HUES6 (cell line): ENCODE measurements at regions not wholly inside any gene's neighbourhood (a gene's known extent, or its start where the extent isn't known, plus 50 kb on each side); places are given as distances from the start of the nearest gene placed in this dataset.
"Not testable (repeated sequence)": the region's sequence is repeated elsewhere in the genome, so short reads cannot be mapped to it uniquely, and the experiment has no call there.

Experiments
- H3K27ac ChIP-seq: 2 replicates; pipeline ENCODE4 v1.7.0; 2013; ENCODE audit warnings: low read depth, mild to moderate bottlenecking, low read length, inconsistent platforms
- H3K27me3 ChIP-seq: 2 replicates; pipeline ENCODE4 v1.6.1; 2013; ENCODE audit warnings: low read length; ENCODE audit not compliant: control insufficient read depth, insufficient read depth
- H3K36me3 ChIP-seq: 2 replicates; pipeline ENCODE4 v1.6.1; 2013; ENCODE audit warnings: low read length; ENCODE audit not compliant: control insufficient read depth, insufficient read depth
- H3K4me1 ChIP-seq: 2 replicates; pipeline ENCODE4 v1.6.1; 2013; ENCODE audit warnings: low read length; ENCODE audit not compliant: control insufficient read depth, insufficient read depth
- H3K4me3 ChIP-seq: 2 replicates; pipeline ENCODE4 v1.5.1; 2013; ENCODE audit warnings: low read depth, low read length
- H3K9ac ChIP-seq: one replicate; pipeline ENCODE4 v1.6.1; 2013; ENCODE audit warnings: mild to moderate bottlenecking, low read length
- H3K9me3 ChIP-seq: 2 replicates; pipeline ENCODE4 v1.6.1; 2013; ENCODE audit warnings: low read depth, low read length; ENCODE audit not compliant: control insufficient read depth, insufficient read depth

GRCh38 chr4:186805020-186805820 is 81.6 kb upstream of the FAT1 start:
- H3K4me1 ChIP-seq = peaks cover 3% of the 10 kb centered on the region; the same call in 1 of the 2 replicates
- H3K27me3 ChIP-seq = no peaks in the 10 kb centered on the region
- H3K27ac ChIP-seq = no peak overlapping the region
- H3K9me3 ChIP-seq = no peaks in the 10 kb centered on the region
- no peaks in the 10 kb centered on the region for H3K36me3 ChIP-seq
- H3K4me3 ChIP-seq = no peak overlapping the region
- H3K9ac ChIP-seq = no peak overlapping the region

- H3K27me3 ChIP-seq, H3K27ac ChIP-seq, H3K4me3 ChIP-seq, H3K36me3 ChIP-seq, H3K9me3 ChIP-seq, H3K9ac ChIP-seq, H3K4me1 ChIP-seq: not testable (repeated sequence)
These were observed 82.3 kb upstream of the FAT1 start for GRCh38 chr4:186805917-186806316.

GRCh38 chr4:186806679-186807421 is 83.2 kb upstream of the FAT1 start:
- H3K4me1 ChIP-seq = peaks cover 3% of the 10 kb centered on the region; the same call in 1 of the 2 replicates
- no peak overlapping the region for H3K4me3 ChIP-seq
- peaks cover 3% of the 10 kb centered on the region; the same call in 1 of the 2 replicates for H3K9me3 ChIP-seq

GRCh38 chr4:186807808-186808629 is 84.4 kb upstream of the FAT1 start:
- Histone ChIP-seq H3K36me3 (no peaks in the 10 kb centered on the region), H3K4me1 (peaks cover 3% of the 10 kb centered on the region; the same call in 1 of the 2 replicates), H3K4me3 (no peak overlapping the region), H3K9ac (no peak overlapping the region), H3K27me3 (no peaks in the 10 kb centered on the region), H3K27ac (no peak overlapping the region), H3K9me3 (peaks cover 8% of the 10 kb centered on the region)

More at GRCh38 chr4:186806679-186807421, 83.2 kb upstream of the FAT1 start:
- Histone ChIP-seq H3K27me3 (no peaks in the 10 kb centered on the region), H3K9ac (no peak overlapping the region), H3K36me3 (no peaks in the 10 kb centered on the region), H3K27ac (no peak overlapping the region)

GRCh38 chr4:186808630-186809018 is 85.0 kb upstream of the FAT1 start:
- no peaks in the 10 kb centered on the region for H3K36me3 ChIP-seq
- H3K27me3 ChIP-seq = no peaks in the 10 kb centered on the region
- H3K9ac ChIP-seq = no peak overlapping the region
- no peak overlapping the region for H3K4me3 ChIP-seq
- no peak overlapping the region for H3K27ac ChIP-seq
- H3K4me1 ChIP-seq = peaks cover 3% of the 10 kb centered on the region; the same call in 1 of the 2 replicates
- H3K9me3 ChIP-seq = peaks cover 8% of the 10 kb centered on the region

- no peak overlapping the region for H3K27ac ChIP-seq
- no peaks in the 10 kb centered on the region for H3K36me3 ChIP-seq
- peaks cover 3% of the 10 kb centered on the region; the same call in 1 of the 2 replicates for H3K4me1 ChIP-seq
- H3K27me3 ChIP-seq = no peaks in the 10 kb centered on the region
- no peak overlapping the region for H3K9ac ChIP-seq
- no peak overlapping the region for H3K4me3 ChIP-seq
- peaks cover 8% of the 10 kb centered on the region for H3K9me3 ChIP-seq
These were observed 85.4 kb upstream of the FAT1 start for GRCh38 chr4:186809070-186809469.

GRCh38 chr4:186810613-186811150 is 87.0 kb upstream of the FAT1 start:
- Histone ChIP-seq H3K27me3 (no peaks in the 10 kb centered on the region), H3K27ac (no peak overlapping the region), H3K4me3 (no peak overlapping the region), H3K36me3 (no peaks in the 10 kb centered on the region), H3K9me3 (peaks cover 8% of the 10 kb centered on the region), H3K9ac (no peak overlapping the region), H3K4me1 (peaks cover 3% of the 10 kb centered on the region; the same call in 1 of the 2 replicates)

GRCh38 chr4:186812592-186812991 is 88.9 kb upstream of the FAT1 start:
- no peak overlapping the region for H3K9ac ChIP-seq
- H3K27ac ChIP-seq = no peak overlapping the region
- peaks cover 8% of the 10 kb centered on the region for H3K9me3 ChIP-seq
- no peaks in the 10 kb centered on the region for H3K27me3 ChIP-seq
- no peaks in the 10 kb centered on the region for H3K36me3 ChIP-seq
- H3K4me3 ChIP-seq = no peak overlapping the region
- no peaks in the 10 kb centered on the region for H3K4me1 ChIP-seq

GRCh38 chr4:186813377-186814068 is 89.9 kb upstream of the FAT1 start:
- Histone ChIP-seq H3K9ac (no peak overlapping the region), H3K9me3 (peaks cover 8% of the 10 kb centered on the region), H3K27me3 (no peaks in the 10 kb centered on the region), H3K4me3 (no peak overlapping the region), H3K4me1 (no peaks in the 10 kb centered on the region), H3K27ac (no peak overlapping the region), H3K36me3 (no peaks in the 10 kb centered on the region)

GRCh38 chr4:186814535-186815070 is 90.9 kb upstream of the FAT1 start:
- Histone ChIP-seq H3K4me3 (no peak overlapping the region), H3K4me1 (no peaks in the 10 kb centered on the region), H3K9me3 (peaks cover 8% of the 10 kb centered on the region), H3K27me3 (no peaks in the 10 kb centered on the region), H3K27ac (no peak overlapping the region), H3K36me3 (no peaks in the 10 kb centered on the region), H3K9ac (no peak overlapping the region)
